ENCODE measurements at regions not wholly inside any gene's neighbourhood (a gene's known extent, or its start where the extent isn't known, plus 50 kb on each side); places are given as distances from the start of the nearest gene placed in this dataset.

DNA sequence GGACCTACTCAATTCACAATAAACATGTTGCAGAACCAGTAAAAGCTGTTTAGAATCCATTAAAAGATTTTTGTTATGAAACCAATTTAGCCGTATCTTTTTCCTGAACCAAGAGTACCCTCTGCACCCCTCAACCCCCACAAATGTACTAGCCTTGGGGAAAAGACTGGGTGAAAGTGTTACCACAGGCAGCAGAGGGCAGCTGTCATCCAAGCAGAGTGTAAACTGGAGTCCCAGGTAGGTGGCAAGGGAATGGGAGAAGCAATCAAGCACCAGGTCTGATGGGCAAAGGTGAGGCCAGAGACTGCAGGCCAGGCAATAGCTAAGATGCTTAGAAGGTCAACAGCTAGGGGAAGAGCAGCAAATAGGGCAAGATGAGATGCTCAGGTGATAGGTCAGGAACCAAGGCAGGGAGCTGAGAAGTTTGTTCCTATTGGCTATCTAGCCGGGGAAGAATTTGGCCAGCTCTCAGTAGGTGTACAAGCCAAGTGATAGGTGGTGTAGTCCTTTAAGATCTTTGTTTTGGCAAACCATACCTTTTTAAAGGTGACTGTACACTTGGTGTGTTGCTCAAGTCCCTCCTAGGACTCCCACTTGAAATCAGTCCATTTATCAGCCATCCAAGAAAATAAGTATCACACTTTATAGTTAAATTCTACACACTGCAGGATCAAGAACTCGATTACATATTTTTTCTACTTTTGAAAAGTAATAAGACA lies 77.8 kb upstream of the CCDC112 start:
- DNase-seq (ENCODE audit: low spot score) = no peak

DNA sequence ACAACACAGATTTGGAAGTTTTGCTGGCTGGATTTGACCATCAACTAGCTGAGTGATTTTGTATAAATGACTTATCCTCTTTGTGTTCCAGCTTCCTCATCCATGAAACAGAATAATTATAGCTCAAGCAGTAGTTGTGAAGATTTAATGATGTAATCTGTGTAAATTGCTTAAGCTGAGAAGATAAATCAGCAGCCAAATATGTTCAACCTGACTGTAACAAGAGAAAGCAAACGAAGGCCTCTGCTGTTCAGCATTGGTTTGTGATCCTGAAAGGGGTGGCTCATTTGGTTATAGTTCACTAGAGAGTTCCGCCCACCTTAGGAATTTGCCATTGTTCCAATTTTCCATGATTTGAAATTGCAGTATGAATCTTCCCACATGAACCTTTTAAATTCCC lies 75.7 kb upstream of the CCDC112 start:
- DNase-seq (ENCODE audit: low spot score) = no peak

DNA sequence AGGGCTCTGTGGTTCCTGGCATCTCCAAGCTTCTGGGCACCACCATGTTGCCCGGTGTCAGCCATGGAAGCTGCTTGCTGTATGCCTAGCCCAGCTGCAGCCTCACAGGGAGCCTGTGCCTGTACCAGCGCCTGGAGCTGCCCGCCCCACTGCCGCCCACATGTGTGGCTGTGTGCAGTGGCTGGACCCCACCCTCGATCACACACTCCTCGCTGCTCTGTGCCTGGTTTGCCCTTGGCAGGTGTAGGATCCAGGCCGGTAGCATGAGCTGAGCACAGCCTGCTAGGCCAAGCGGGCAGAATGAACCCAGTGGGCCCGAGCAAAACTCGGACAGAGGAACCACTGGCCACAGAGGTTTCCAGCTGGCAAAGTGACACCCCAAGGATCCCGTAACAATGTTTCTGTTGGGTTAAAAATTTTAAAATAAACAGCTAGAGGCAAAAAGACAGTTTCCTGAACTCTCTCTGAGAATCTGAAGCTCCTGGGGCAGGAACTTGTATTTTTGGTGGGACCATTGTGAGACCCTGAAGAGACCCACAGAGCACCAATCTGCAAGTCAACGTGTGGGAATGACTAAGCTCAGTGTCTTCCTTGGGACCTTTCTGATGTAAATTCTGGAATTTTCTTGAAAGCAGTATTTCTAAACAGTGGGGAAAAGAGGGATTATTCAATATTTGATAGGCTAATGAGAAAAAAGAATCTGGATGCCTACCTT lies 73.1 kb upstream of the CCDC112 start:
- no peak for DNase-seq (ENCODE audit: low spot score)

DNA sequence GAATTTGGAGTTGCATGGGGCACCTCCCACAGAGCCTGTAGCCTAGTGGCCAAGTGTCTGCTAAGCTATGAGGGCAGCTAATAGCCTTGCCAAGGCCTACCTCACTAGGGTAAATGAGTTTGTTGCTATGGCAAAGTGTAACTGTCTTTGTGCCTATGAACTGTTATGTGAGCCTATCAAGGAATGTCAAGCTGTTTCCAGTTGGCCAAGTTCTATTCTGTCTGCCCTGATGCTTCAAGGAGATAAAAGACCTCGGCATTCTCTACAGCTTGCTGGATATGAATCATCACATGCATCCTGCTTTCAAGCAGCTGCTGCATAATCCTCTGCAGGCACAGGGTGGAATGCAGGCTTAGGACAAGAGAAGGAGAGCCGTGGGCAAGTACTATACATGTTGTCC lies 69.8 kb upstream of the CCDC112 start:
- peak; percentile 93 for DNase-seq (ENCODE audit: low spot score)

DNA sequence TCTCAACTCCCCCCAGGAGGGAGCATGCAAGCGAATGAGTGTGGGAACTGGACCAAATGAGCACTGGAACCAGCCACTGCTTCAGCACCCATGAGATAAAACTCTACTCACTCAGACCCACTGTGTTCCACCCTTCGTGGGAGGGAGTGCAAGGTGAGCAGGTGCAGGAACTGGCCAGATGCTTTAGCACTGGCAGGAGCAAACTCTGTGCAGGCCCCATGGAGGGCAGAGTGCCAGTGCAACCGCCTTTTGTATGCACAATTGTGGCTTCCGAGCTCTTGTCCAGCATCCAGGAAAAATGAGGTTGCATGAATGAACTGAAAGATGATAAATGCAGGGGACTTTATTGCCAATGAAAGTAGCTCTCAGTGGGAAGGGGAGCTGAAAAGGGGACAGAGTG lies 67.4 kb upstream of the CCDC112 start:
- no peak for DNase-seq (ENCODE audit: low spot score)

DNA sequence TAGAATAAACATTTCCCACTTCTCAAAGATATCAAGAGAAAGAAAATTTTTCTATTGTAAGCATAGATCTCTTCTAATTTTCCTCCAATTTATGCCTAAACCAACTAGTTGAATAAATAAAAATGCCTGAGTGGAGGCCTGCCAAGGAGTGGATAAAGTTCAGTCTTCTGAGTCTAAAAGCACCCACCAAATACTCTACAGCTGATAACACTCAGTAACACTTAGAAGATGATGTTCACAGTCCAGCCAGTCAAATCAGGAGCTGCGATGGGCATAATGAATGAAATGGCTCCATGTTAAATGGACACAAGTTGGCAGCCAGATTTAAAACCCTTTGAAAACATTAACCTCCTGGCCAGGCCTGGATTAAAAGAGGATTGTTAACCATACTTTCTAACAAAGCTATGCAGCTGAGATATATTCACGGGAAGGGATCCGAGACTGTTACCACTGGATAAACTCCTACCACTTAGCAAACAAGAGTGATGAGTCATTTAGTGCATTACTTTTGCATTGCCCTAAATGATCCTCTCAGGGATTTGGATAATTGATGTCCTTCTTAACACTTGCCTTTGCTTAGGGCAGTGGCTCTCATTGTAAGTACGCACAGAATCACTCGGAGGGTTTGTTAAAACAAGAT lies 63.7 kb upstream of the CCDC112 start:
- no peak for DNase-seq (ENCODE audit: low spot score)

DNA sequence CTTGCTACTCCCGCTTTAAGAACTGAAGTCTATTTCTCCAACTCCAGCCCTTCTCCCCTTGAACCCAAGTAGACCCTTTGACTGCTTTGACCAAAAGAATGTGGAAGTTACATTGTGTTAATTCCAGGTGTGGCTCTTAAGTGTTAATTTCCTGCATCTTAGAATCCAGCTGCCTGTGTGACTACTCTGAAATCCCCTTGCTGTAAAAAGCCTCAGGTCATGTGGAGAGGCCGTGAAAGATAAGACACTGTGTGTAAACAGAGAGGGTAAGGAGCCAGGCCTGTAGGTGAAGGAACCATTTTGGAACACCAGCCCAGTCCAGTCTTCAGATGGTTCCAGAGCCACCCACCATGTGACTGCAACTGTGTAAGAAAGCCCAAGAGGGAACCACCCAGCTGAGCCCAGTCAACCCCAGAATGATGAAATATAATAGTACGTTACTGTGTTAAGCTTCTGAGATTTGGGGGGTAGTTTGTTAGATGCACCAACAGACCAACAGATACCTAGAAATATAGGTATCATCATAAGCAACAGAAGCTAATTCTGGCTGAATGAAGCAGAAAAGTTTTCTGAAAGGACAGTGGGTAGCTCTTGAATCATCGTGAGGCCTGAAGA lies 59.4 kb upstream of the CCDC112 start:
- DNase-seq (ENCODE audit: low spot score) = no peak

DNA sequence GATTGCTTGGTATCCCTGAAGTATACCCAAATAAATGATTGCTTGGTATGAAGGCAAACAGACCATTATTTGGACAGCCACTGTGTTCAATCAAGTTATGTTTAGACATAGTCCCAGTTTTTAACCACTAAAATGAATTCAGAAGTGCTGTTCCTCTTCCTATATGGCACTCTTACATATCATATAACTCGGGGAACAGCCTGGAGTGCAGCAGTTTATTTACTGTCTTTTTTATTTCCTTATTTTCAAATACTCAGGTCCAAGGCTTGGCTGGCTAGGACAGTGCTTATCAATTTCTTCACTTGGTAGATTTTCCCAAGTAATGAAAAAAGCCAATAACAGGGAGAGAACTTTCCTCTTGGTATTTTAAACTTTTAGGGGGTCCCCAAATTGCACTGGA lies 58.6 kb upstream of the CCDC112 start:
- no peak for DNase-seq (ENCODE audit: low spot score)

DNA sequence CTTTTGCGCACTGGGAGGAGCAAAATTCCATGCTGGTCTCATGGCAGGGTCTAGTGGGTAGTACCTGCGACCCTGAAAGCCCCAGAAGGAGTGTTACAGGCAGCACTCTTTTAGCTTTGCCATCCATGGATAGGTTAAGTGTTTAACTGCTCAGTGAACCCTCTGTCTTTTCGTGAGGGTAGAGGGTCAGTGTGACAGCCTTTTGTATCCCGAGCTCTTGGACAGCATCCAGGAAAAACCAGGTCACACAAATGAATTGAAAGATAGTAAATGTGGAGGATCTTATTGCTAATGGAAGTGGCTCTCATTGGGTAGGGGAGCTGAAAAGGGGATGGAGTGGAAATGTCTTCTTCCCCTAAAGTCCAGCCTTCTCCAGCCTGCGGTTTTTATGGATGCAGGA lies 57.8 kb upstream of the CCDC112 start:
- DNase-seq (ENCODE audit: low spot score) = no peak

DNA sequence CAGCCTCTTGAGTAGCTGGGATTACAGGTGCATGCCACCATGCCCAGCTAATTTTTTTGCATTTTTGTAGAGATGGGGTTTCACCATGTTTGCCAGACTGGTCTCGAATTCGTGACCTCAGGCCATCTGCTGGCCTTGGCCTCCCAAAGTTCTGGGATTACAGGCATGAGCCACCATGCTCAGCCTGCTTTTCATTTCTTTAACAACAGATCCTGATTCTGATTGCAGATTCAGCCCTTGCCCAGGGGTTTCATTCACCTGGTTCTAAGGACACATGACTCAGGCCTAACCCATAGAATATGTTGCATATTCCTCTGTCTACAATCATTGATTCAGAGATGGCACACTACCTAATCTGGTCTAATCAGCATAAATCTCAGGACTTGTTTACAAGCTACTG lies 56.1 kb upstream of the CCDC112 start:
- no peak for DNase-seq (ENCODE audit: low spot score)

DNA sequence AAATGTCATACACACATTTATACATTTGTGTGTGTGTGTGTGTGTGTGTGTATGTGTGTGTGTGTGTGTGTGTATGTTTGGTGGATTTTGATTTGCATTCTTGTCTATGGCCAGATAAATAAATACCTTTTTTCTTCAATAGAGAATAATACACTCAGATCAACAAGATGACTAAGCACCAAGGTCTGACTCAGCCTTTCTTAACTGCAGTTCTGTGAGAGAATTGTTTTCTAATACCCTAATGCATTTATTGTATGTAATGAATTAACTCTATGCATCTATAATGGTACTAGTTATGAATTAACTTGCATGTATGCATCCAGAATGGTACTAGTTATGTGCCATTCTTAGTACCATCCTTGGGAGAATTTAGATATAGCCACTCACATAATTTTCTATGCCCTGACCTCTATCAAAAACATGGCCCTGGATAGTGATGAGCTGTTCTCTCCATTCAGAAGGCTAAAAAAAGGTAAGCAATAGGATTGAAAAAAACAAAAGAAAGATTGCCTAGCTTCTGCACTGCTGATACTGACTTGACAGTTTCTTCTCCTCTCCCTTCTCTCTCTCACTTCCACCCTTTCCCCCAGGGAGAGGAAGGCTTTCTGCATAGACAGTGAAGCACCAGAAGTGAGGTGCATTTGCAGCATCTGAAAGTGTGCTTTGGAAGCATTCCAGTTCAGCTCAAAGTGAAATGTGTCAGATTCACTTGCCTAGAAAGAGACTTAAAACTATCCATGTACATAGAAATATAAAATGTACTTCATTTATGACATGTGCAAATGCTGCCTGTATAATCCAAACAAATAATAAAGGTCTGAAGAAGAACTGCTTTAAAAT lies 55.1 kb upstream of the CCDC112 start:
- DNase-seq (ENCODE audit: low spot score) = peak; percentile 48

DNA sequence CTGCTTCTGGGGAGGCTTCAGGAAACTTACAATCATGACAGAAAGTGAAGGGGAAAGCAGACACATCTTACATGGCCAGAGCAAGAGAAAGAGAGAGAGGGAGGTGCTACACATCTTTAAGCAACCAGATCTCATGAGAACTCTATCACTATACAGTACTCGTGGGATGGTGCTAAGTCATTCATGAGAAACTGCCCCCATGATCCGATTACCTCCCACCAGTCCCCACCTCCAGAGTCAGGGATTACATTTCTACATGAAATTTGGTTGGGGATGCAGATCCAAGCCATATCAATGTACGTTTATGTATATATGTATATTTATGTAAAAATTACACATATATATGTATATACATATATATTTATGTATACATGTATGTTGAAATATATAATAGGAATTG lies 54.4 kb upstream of the CCDC112 start:
- no peak for DNase-seq (ENCODE audit: low spot score)

DNA sequence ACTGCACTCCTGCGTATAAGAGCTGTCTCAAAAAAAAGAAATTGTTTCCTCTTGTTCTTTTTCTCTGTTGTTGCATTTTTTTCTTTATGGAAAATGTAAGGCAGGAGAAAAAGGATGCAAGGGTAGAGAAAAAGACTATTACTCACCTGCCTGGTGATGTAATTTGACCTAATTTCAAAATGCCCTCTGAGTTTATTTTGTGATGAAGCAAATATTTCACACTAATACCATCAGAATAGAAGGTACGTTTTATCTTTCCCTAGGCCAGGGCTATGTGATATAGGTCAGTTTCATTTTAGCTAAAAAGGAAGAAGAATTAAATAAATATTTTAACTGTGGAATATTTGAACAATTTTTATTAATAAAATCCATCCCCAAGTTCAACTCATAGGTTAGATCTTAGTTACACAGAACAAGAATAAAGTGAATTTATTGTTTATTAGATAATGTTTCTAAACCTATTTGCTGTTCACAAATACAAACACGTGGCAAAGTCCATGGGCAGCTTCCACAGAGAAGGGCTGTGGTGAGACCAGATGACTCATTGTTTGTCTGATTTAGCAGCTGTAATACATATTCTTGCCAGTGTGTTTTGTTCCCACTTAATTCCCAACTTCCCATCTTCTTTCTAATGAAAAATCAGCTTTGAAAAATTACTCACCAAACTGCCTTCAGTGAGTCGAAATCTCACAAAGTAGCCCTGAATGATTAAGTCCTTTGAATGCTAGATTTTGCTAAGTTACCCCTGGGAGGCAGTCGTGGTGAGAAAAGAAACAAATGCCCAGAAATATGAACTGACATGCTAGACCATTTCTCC lies 52.8 kb upstream of the CCDC112 start:
- DNase-seq (ENCODE audit: low spot score) = peak; percentile 48

DNA sequence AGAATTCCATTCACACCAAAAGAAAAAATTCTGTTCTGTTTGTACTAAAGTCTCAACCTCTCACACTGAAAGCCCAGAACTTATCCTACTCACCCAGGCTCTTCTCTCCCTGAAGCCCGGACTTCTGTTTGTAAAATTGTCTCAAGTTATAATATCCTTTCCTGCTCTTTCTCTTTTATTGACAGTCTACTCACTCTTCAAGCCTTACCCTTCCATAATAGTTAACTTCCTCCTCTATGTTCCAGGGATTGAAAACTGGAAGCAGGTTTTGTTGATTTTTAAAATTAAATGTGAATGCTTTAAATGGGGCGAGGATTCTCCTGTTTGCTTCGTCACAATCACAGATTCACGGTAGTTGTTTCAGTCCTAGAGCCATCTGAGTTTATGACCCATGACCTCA lies 51.7 kb upstream of the CCDC112 start:
- no peak for DNase-seq (ENCODE audit: low spot score)
